ENCODE measurements at regions not wholly inside any gene's neighbourhood (a gene's known extent, or its start where the extent isn't known, plus 50 kb on each side); places are given as distances from the start of the nearest gene placed in this dataset.

GRCh38 chr4:154036856-154037255 is 248.0 kb upstream of the SFRP2 start:
- H3K27me3 ChIP-seq (ENCODE audit: insufficient read depth, low read depth, severe bottlenecking), result no peaks in the 10 kb centered on the region
- TF ChIP-seq CTCF (IDR thresholded peaks at IDR 0.05; ENCODE audit: low read depth, low read length), result no peak

GRCh38 chr4:154035341-154035740 is 246.5 kb upstream of the SFRP2 start:
- no peak overlapping the region for H3K27ac ChIP-seq
- TF ChIP-seq CTCF (IDR thresholded peaks at IDR 0.05; ENCODE audit: low read depth, low read length), result no peak
- H3K9me3 ChIP-seq (ENCODE audit: severe bottlenecking), result no peaks in the 10 kb centered on the region
- no peak for DNase-seq
- no peaks in the 10 kb centered on the region for H3K36me3 ChIP-seq
- no peaks in the 10 kb centered on the region for H3K27me3 ChIP-seq (ENCODE audit: insufficient read depth, low read depth, severe bottlenecking)
- H3K4me3 ChIP-seq (ENCODE audit: low read depth, low read length), result no peak overlapping the region

More at GRCh38 chr4:154036856-154037255, 248.0 kb upstream of the SFRP2 start:
- Histone ChIP-seq H3K9me3 (ENCODE audit: severe bottlenecking) (no peaks in the 10 kb centered on the region), H3K36me3 (no peaks in the 10 kb centered on the region), H3K27ac (no peak overlapping the region), H3K4me3 (ENCODE audit: low read depth, low read length) (no peak overlapping the region)
- DNase-seq, result no peak

- H3K36me3 ChIP-seq, result no peaks in the 10 kb centered on the region
- H3K27ac ChIP-seq, result no peak overlapping the region
- H3K4me3 ChIP-seq (ENCODE audit: low read depth, low read length), result no peak overlapping the region
- H3K27me3 ChIP-seq (ENCODE audit: insufficient read depth, low read depth, severe bottlenecking), result no peaks in the 10 kb centered on the region
- no peak for DNase-seq
- no peak for TF ChIP-seq CTCF (IDR thresholded peaks at IDR 0.05; ENCODE audit: low read depth, low read length)
- no peaks in the 10 kb centered on the region for H3K9me3 ChIP-seq (ENCODE audit: severe bottlenecking)
Observed at GRCh38 chr4:154033921-154034320, 245.0 kb upstream of the SFRP2 start.

- no peak for DNase-seq
- Histone ChIP-seq H3K27me3 (ENCODE audit: insufficient read depth, low read depth, severe bottlenecking) (no peaks in the 10 kb centered on the region), H3K27ac (no peak overlapping the region), H3K9me3 (ENCODE audit: severe bottlenecking) (no peaks in the 10 kb centered on the region), H3K4me3 (ENCODE audit: low read depth, low read length) (no peak overlapping the region), H3K36me3 (no peaks in the 10 kb centered on the region)
- TF ChIP-seq CTCF (IDR thresholded peaks at IDR 0.05; ENCODE audit: low read depth, low read length), result no peak
Observed at GRCh38 chr4:154032914-154033313, 244.0 kb upstream of the SFRP2 start.

- Histone ChIP-seq H3K27me3 (ENCODE audit: insufficient read depth, low read depth, severe bottlenecking) (no peaks in the 10 kb centered on the region), H3K36me3 (no peaks in the 10 kb centered on the region), H3K4me3 (ENCODE audit: low read depth, low read length) (no peak overlapping the region), H3K9me3 (ENCODE audit: severe bottlenecking) (no peaks in the 10 kb centered on the region), H3K27ac (no peak overlapping the region)
- no peak for TF ChIP-seq CTCF (IDR thresholded peaks at IDR 0.05; ENCODE audit: low read depth, low read length)
- DNase-seq, result no peak
Observed at GRCh38 chr4:154030746-154031145, 241.9 kb upstream of the SFRP2 start.

- H3K9me3 ChIP-seq (ENCODE audit: severe bottlenecking), result no peaks in the 10 kb centered on the region
- H3K27ac ChIP-seq, result no peak overlapping the region
- no peaks in the 10 kb centered on the region for H3K27me3 ChIP-seq (ENCODE audit: insufficient read depth, low read depth, severe bottlenecking)
- DNase-seq, result no peak
- no peak for TF ChIP-seq CTCF (IDR thresholded peaks at IDR 0.05; ENCODE audit: low read depth, low read length)
- H3K36me3 ChIP-seq, result no peaks in the 10 kb centered on the region
- H3K4me3 ChIP-seq (ENCODE audit: low read depth, low read length), result no peak overlapping the region
Observed at GRCh38 chr4:154030152-154030551, 241.3 kb upstream of the SFRP2 start.

Measured in WERI-Rb-1 (cell line).